ENCODE measurements at regions not wholly inside any gene's neighbourhood (a gene's known extent, or its start where the extent isn't known, plus 50 kb on each side); places are given as distances from the start of the nearest gene placed in this dataset.

DNA sequence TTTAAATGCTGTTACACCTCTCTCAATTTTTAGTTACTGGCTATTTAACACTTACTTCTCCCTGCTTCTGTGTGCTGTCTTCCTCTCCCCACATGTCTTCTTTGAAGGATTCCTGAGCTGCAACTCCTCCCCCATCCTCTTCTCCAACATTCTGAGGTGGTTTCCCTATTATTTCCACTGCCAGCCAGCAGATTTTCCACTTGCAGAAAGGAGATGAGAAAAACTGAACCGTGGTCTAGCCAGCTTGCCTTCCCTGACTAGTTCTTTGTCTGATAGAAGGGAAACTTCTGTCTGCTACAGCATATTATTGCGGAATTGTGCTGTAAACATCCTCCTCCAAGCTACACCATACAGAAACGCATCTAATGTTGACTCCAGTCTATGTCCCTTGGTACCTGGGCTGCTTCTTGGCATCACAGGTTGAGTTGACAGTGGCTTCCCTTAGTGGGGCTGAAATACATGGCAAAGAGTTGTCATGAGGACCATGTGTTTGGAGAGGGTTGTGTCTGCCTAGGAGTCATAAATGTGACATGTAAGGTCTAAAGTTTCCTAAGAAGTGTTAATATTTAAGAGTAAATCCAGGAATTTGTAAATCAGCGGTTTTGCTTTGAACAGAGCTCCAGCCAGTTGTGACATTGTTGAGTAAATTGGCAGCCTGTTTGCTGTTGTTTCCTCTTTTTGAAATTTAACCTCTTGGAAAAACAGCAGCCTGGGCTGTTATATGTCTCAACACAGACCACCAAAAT, 68.3 kb upstream of the RND3 start:
- TF ChIP-seq EP300 (IDR thresholded peaks at IDR 0.05) = no peak
- TF ChIP-seq, protein P1, sequence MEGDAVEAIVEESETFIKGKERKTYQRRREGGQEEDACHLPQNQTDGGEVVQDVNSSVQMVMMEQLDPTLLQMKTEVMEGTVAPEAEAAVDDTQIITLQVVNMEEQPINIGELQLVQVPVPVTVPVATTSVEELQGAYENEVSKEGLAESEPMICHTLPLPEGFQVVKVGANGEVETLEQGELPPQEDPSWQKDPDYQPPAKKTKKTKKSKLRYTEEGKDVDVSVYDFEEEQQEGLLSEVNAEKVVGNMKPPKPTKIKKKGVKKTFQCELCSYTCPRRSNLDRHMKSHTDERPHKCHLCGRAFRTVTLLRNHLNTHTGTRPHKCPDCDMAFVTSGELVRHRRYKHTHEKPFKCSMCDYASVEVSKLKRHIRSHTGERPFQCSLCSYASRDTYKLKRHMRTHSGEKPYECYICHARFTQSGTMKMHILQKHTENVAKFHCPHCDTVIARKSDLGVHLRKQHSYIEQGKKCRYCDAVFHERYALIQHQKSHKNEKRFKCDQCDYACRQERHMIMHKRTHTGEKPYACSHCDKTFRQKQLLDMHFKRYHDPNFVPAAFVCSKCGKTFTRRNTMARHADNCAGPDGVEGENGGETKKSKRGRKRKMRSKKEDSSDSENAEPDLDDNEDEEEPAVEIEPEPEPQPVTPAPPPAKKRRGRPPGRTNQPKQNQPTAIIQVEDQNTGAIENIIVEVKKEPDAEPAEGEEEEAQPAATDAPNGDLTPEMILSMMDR (IDR thresholded peaks at IDR 0.05) = no peak

Measured in gastroesophageal sphincter (tissue), 3 donors.